H9 (cell line): ENCODE measurements at regions not wholly inside any gene's neighbourhood (a gene's known extent, or its start where the extent isn't known, plus 50 kb on each side); places are given as distances from the start of the nearest gene placed in this dataset.

ENCODE experiments used
- DNase-seq: peaks from one replicate; pipeline ENCODE4 v3.0.0-alpha.2; 2017
- H2AFZ ChIP-seq: one replicate; pipeline ENCODE4 v1.6.1; 2013; ENCODE audit warnings: mild to moderate bottlenecking, low read length, control low read depth, moderate library complexity
- H2AK5ac ChIP-seq: 2 replicates; pipeline ENCODE4 v1.6.1; 2013; ENCODE audit warnings: low read length, control low read depth, mixed read lengths; ENCODE audit not compliant: insufficient read length
- H2BK120ac ChIP-seq: one replicate; pipeline ENCODE4 v1.6.1; 2013; ENCODE audit warnings: low read depth, mild to moderate bottlenecking, low read length, control low read depth, inconsistent platforms; ENCODE audit not compliant: poor library complexity, severe bottlenecking
- H2BK12ac ChIP-seq: 2 replicates; pipeline ENCODE4 v1.6.1; 2013; ENCODE audit warnings: low read length, control low read depth, mixed read lengths, low read depth; ENCODE audit not compliant: insufficient read length
- H2BK15ac ChIP-seq: 2 replicates; pipeline ENCODE4 v1.6.1; 2013; ENCODE audit warnings: low read depth, low read length, control low read depth
- H2BK20ac ChIP-seq: one replicate; pipeline ENCODE4 v1.6.1; 2013; ENCODE audit warnings: low read depth, mild to moderate bottlenecking, low read length, control low read depth, inconsistent platforms; ENCODE audit not compliant: poor library complexity, severe bottlenecking
- H2BK5ac ChIP-seq: 2 replicates; pipeline ENCODE4 v1.6.1; 2013; ENCODE audit warnings: low read length, control low read depth, mixed read lengths; ENCODE audit not compliant: insufficient read length
- H3K14ac ChIP-seq: 2 replicates; pipeline ENCODE4 v1.6.1; 2013; ENCODE audit warnings: low read length, control low read depth; ENCODE audit not compliant: insufficient read depth
- H3K18ac ChIP-seq: 2 replicates; pipeline ENCODE4 v1.6.1; 2013; ENCODE audit warnings: low read depth, mild to moderate bottlenecking, mixed read lengths, low read length, control low read depth; ENCODE audit not compliant: insufficient read length
- H3K23ac ChIP-seq: 2 replicates; pipeline ENCODE4 v1.6.1; 2013; ENCODE audit warnings: low read length, control low read depth, mixed read lengths, low read depth; ENCODE audit not compliant: insufficient read length
- H3K23me2 ChIP-seq: 2 replicates; pipeline ENCODE4 v1.6.1; 2013; ENCODE audit warnings: low read depth, mild to moderate bottlenecking, mixed read lengths, low read length, control low read depth; ENCODE audit not compliant: insufficient read length, poor library complexity, severe bottlenecking
- H3K27ac ChIP-seq: 2 replicates; pipeline ENCODE4 v1.5.1; 2013; ENCODE audit warnings: low read length, control low read depth, mixed read lengths, low read depth; ENCODE audit not compliant: insufficient read length
- H3K27me3 ChIP-seq: 2 replicates; pipeline ENCODE4 v1.6.1; 2013; ENCODE audit warnings: low read length, control low read depth, inconsistent platforms; ENCODE audit not compliant: insufficient read depth
- H3K4ac ChIP-seq: 2 replicates; pipeline ENCODE4 v1.6.1; 2013; ENCODE audit warnings: low read depth, mild to moderate bottlenecking, control low read depth, inconsistent platforms, low read length, moderate library complexity
- H3K4me1 ChIP-seq: 2 replicates; pipeline ENCODE4 v1.6.1; 2013; ENCODE audit warnings: low read length, control low read depth, inconsistent platforms; ENCODE audit not compliant: insufficient read depth
- H3K4me2 ChIP-seq: 2 replicates; pipeline ENCODE4 v1.6.1; 2013; ENCODE audit warnings: low read length, control low read depth, mixed read lengths; ENCODE audit not compliant: insufficient read length, insufficient read depth
- H3K56ac ChIP-seq: 2 replicates; pipeline ENCODE4 v1.6.1; 2013; ENCODE audit warnings: low read depth, mild to moderate bottlenecking, mixed read lengths, low read length, control low read depth; ENCODE audit not compliant: insufficient read length
- H3K79me1 ChIP-seq: 2 replicates; pipeline ENCODE4 v1.6.1; 2013; ENCODE audit warnings: low read depth, mild to moderate bottlenecking, moderate library complexity, low read length, control low read depth, inconsistent platforms; ENCODE audit not compliant: insufficient read depth, poor library complexity, severe bottlenecking
- H3K79me2 ChIP-seq: 2 replicates; pipeline ENCODE4 v1.6.1; 2013; ENCODE audit warnings: low read length, control low read depth, inconsistent platforms; ENCODE audit not compliant: insufficient read depth
- H3K9ac ChIP-seq: 2 replicates; pipeline ENCODE4 v1.6.1; 2013; ENCODE audit warnings: low read length, control low read depth, mixed read lengths; ENCODE audit not compliant: insufficient read length; ENCODE audit errors: extremely low read depth
- H3K9me3 ChIP-seq: one replicate; pipeline ENCODE4 v1.6.1; 2013; ENCODE audit warnings: low read depth, low read length, inconsistent platforms; ENCODE audit not compliant: control insufficient read depth
- H3T11ph ChIP-seq: one replicate; pipeline ENCODE4 v1.6.1; 2013; ENCODE audit warnings: mild to moderate bottlenecking, low read length, control low read depth, inconsistent platforms
- H4K20me1 ChIP-seq: one replicate; pipeline ENCODE4 v1.6.1; 2013; ENCODE audit not compliant: control insufficient read depth, insufficient read length, insufficient read depth
- H4K5ac ChIP-seq: 2 replicates; pipeline ENCODE4 v1.6.1; 2013; ENCODE audit warnings: low read depth, mild to moderate bottlenecking, mixed read lengths, low read length, control low read depth; ENCODE audit not compliant: insufficient read length
- H4K8ac ChIP-seq: replicated peaks from 2 replicates; pipeline ENCODE4 v1.6.1; 2013; ENCODE audit warnings: low read length, control low read depth, mixed read lengths, low read depth; ENCODE audit not compliant: insufficient read length
- H4K91ac ChIP-seq: 2 replicates; pipeline ENCODE4 v1.6.1; 2013; ENCODE audit warnings: low read depth, mild to moderate bottlenecking, moderate library complexity, mixed read lengths, low read length, control low read depth; ENCODE audit not compliant: insufficient read length
- H3K27ac Mint-ChIP-seq, 3 experiments: 2 replicates in 2 of 3; 3 replicates in 1 of 3; pipeline ENCODE4 v1.8.0; 2020 to 2021; ENCODE audit warnings: mixed read lengths in 3 of 3, mild to moderate bottlenecking in 1 of 3, moderate library complexity in 1 of 3
- H3K27me3 Mint-ChIP-seq: 2 replicates; pipeline ENCODE4 v1.8.0; 2021; ENCODE audit warnings: low read depth, mild to moderate bottlenecking, moderate library complexity, mixed read lengths
- H3K36me3 Mint-ChIP-seq, 3 experiments: 2 replicates in 2 of 3; 3 replicates in 1 of 3; pipeline ENCODE4 v1.8.0; 2020 to 2021; ENCODE audit warnings: low read depth in 3 of 3, mixed read lengths in 3 of 3; ENCODE audit not compliant: insufficient read depth in 1 of 3
- H3K4me1 Mint-ChIP-seq, 2 experiments: 2 replicates each; pipeline ENCODE4 v1.8.0; 2020; ENCODE audit warnings: mixed read lengths in 2 of 2
- H3K4me3 Mint-ChIP-seq, 2 experiments: 2 replicates in 1 of 2; 3 replicates in 1 of 2; pipeline ENCODE4 v1.8.0; 2020 to 2021; ENCODE audit warnings: mild to moderate bottlenecking in 2 of 2, mixed read lengths in 2 of 2, moderate library complexity in 1 of 2
- H3K9me3 Mint-ChIP-seq, 2 experiments: 2 replicates in 1 of 2; 3 replicates in 1 of 2; pipeline ENCODE4 v1.8.0; 2020; ENCODE audit warnings: mild to moderate bottlenecking in 2 of 2, mixed read lengths in 2 of 2, moderate library complexity in 1 of 2
- WGBS: extraction: QIAGEN DNeasy Blood & Tissue Kit; methylation state at CpG from one replicate; pipeline ENCODE4 v1.1.7; 2013; ENCODE audit warnings: missing lambda C conversion rate, low lambda C conversion rate, mixed read lengths; ENCODE audit not compliant: insufficient read length; ENCODE audit errors: extremely low coverage; 5-methylcytosine and 5-hydroxymethylcytosine counted together
- TF ChIP-seq, protein P1 (sequence below): fragments of 200-600 bp; sonication (generic); conservative IDR thresholded peaks from 3 replicates; pipeline ENCODE4 v1.8.0; 2021; ENCODE audit warnings: antibody characterized with exemption, mild to moderate bottlenecking

DNA sequence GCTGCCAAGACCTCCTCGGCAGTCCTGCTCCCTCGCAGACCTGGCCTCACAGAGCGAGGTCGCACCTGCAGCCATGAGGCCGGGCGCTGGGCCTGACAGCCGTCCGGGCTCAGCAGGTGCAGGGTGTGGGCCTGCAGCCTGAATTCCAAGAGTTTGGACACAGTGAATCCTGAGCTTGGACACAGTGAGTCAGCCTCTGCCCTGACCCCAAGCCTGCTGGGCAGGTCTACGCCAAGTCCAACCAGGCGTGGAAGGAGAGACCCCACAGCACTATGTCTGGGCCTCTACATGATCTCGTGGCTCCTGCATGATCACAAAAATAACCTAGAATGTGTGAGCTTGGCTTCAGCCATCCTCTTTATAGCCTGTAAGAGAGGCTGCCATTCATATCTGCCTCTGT, 121.0 kb downstream of the C16orf95 start:
- H3K14ac ChIP-seq: no peak overlapping the region
- no peaks in the 10 kb centered on the region for H3K27me3 ChIP-seq
- H3K79me1 ChIP-seq: no peaks in the 10 kb centered on the region
- H2BK15ac ChIP-seq: no peak overlapping the region
- H2AFZ ChIP-seq: no peak overlapping the region
- no peaks in the 10 kb centered on the region for H3K79me2 ChIP-seq
- no peak overlapping the region for H3K4me2 ChIP-seq
- TF ChIP-seq, protein P1, sequence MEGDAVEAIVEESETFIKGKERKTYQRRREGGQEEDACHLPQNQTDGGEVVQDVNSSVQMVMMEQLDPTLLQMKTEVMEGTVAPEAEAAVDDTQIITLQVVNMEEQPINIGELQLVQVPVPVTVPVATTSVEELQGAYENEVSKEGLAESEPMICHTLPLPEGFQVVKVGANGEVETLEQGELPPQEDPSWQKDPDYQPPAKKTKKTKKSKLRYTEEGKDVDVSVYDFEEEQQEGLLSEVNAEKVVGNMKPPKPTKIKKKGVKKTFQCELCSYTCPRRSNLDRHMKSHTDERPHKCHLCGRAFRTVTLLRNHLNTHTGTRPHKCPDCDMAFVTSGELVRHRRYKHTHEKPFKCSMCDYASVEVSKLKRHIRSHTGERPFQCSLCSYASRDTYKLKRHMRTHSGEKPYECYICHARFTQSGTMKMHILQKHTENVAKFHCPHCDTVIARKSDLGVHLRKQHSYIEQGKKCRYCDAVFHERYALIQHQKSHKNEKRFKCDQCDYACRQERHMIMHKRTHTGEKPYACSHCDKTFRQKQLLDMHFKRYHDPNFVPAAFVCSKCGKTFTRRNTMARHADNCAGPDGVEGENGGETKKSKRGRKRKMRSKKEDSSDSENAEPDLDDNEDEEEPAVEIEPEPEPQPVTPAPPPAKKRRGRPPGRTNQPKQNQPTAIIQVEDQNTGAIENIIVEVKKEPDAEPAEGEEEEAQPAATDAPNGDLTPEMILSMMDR: no peak
- H3K4me3 Mint-ChIP-seq: no peak overlapping the region
- no peak overlapping the region for H2BK12ac ChIP-seq
- H3K4me1 Mint-ChIP-seq: peaks cover 17 to 22% of the 10 kb centered on the region in 2 experiments
- no peak overlapping the region for H4K91ac ChIP-seq
- H4K8ac ChIP-seq: no peak overlapping the region
- H3K18ac ChIP-seq: no peak overlapping the region
- no peak overlapping the region for H3K9ac ChIP-seq
- DNase-seq: no peak
- H3K27ac Mint-ChIP-seq: no peak overlapping the region
- no peaks in the 10 kb centered on the region; a peak in 1 of 5 replicates for H3K9me3 Mint-ChIP-seq
- no peak overlapping the region for H3T11ph ChIP-seq
- no peak overlapping the region for H3K4ac ChIP-seq
- H3K23me2 ChIP-seq: no peaks in the 10 kb centered on the region
- peaks cover 6% of the 10 kb centered on the region for H3K27me3 Mint-ChIP-seq
- H2BK20ac ChIP-seq: no peak overlapping the region
- H3K23ac ChIP-seq: no peak overlapping the region
- no peaks in the 10 kb centered on the region for H4K20me1 ChIP-seq
- no peak overlapping the region for H2AK5ac ChIP-seq
- no peaks in the 10 kb centered on the region for H3K9me3 ChIP-seq
- H3K36me3 Mint-ChIP-seq: no peaks in the 10 kb centered on the region
- H4K5ac ChIP-seq: no peak overlapping the region
- H3K4me1 ChIP-seq: no peaks in the 10 kb centered on the region
- no peak overlapping the region for H3K56ac ChIP-seq
- H3K27ac ChIP-seq: no peak overlapping the region
- WGBS: no CpG with 5 or more reads among the region's 11 CpGs
- H2BK120ac ChIP-seq: no peak overlapping the region
- no peak overlapping the region for H2BK5ac ChIP-seq
